Caco-2 (cell line): ENCODE measurements at regions not wholly inside any gene's neighbourhood (a gene's known extent, or its start where the extent isn't known, plus 50 kb on each side); places are given as distances from the start of the nearest gene placed in this dataset.

Experiments used
- BruUV-seq: library from RNA; stranded (reverse); fragments of 400-500 nt; replicated peaks from 2 replicates; lab custom pipeline; 2021; lab: Mats Ljungman, UMichigan
- CTCF ChIA-PET: fragments of 300-600 bp; sonication (Branson Sonifier 250); formaldehyde crosslinking; loops from one replicate; lab custom pipeline; 2022; ENCODE audit warnings: antibody characterized with exemption; lab: Charles Lee
- POLR2A ChIA-PET: fragments of 300-600 bp; sonication (Branson Sonifier 250); formaldehyde crosslinking; loops from one replicate; lab custom pipeline; 2022; ENCODE audit warnings: antibody characterized with exemption; lab: Charles Lee
- DNase-seq, 2 experiments: peaks; one replicate each; pipeline versions ENCODE4 v3.0.0 to v3.0.0-alpha.2; 2020 to 2022
- H3K27me3 ChIP-seq: replicated peaks from 2 replicates; pipeline ENCODE4 v1.6.0; 2011; ENCODE audit warnings: low read length; ENCODE audit not compliant: control insufficient read depth, insufficient read depth
- H3K36me3 ChIP-seq: 2 replicates; pipeline ENCODE4 v1.5.1; 2011; ENCODE audit warnings: low read length; ENCODE audit not compliant: control insufficient read depth, insufficient read depth
- H3K4me1 ChIP-seq: fragments of 250-450 bp; sonication (Bioruptor Pico); 2 replicates; pipeline ENCODE4 v1.5.1; 2020; ENCODE audit warnings: mild to moderate bottlenecking
- H3K4me3 ChIP-seq: 2 replicates; pipeline ENCODE4 v1.5.1; 2011; ENCODE audit warnings: low read depth, mild to moderate bottlenecking, control low read depth, low read length
- H3K9me3 ChIP-seq: fragments of 250-450 bp; sonication (Bioruptor Pico); 2 replicates; pipeline ENCODE4 v1.5.1; 2020; ENCODE audit warnings: mild to moderate bottlenecking, moderate library complexity
- H3K27ac Mint-ChIP-seq: one replicate; pipeline ENCODE4 v1.8.0; 2022; ENCODE audit warnings: mixed read lengths; ENCODE audit not compliant: unreplicated experiment
- H3K27me3 Mint-ChIP-seq: one replicate; pipeline ENCODE4 v1.8.0; 2022; ENCODE audit warnings: mixed read lengths; ENCODE audit not compliant: insufficient read depth, unreplicated experiment
- H3K36me3 Mint-ChIP-seq: one replicate; pipeline ENCODE4 v1.8.0; 2022; ENCODE audit warnings: mild to moderate bottlenecking, mixed read lengths; ENCODE audit not compliant: insufficient read depth, unreplicated experiment
- H3K4me1 Mint-ChIP-seq: one replicate; pipeline ENCODE4 v1.8.0; 2022; ENCODE audit warnings: low read depth, mixed read lengths; ENCODE audit not compliant: unreplicated experiment
- H3K4me3 Mint-ChIP-seq: one replicate; pipeline ENCODE4 v1.8.0; 2022; ENCODE audit warnings: mild to moderate bottlenecking, moderate library complexity, mixed read lengths; ENCODE audit not compliant: unreplicated experiment
- H3K9me3 Mint-ChIP-seq: one replicate; pipeline ENCODE4 v1.8.0; 2022; ENCODE audit warnings: mixed read lengths; ENCODE audit not compliant: unreplicated experiment
- intact Hi-C: fragments of 100-400 bp; cut with micrococcal nuclease; formaldehyde crosslinking; loops from one replicate; pipeline ENCODE4 v1.10.0; 2022; ENCODE audit not compliant: unreplicated experiment
- TF ChIP-seq, protein P1 (sequence below), 2 experiments: fragments of 200-600 bp in 1 of 2; IDR thresholded peaks; 1 replicate in 1 of 2; 2 replicates in 1 of 2; pipeline versions ENCODE4 v1.5.1 to v1.8.0; 2011 to 2022; ENCODE audit warnings: antibody characterized with exemption in 1 of 2, control low read depth in 1 of 2, inconsistent platforms in 1 of 2, low read depth in 1 of 2, low read length in 1 of 2, mild to moderate bottlenecking in 1 of 2, moderate library complexity in 1 of 2; ENCODE audit not compliant: insufficient read depth in 1 of 2, severe bottlenecking in 1 of 2, unreplicated experiment in 1 of 2

DNA sequence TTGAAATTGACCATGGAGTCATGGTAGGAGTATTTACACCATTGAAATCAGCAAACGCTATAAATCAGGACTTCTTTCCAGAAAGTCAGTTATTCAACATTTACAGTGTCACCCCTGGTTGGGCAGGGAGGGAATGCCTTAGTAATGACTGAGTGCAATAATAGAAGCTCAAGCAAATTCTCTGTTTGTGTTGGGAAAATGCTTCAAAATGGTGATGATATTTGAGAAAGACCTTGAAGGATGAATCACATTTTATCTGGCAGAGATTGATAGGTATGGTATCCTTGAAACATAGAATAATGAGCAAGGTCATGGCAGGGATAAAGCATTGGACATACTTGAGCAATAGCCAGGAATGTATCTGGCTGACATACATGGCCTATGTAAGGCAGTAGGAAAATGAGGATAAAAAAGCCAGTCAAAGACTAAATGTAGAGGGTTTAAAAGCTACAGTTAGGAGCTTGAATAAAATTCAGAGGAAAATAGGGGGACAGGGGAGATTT, 248.7 kb downstream of the FMR1NB start:
- H3K4me1 Mint-ChIP-seq, result no peaks in the 10 kb centered on the region
- H3K27ac Mint-ChIP-seq, result no peak overlapping the region

DNA sequence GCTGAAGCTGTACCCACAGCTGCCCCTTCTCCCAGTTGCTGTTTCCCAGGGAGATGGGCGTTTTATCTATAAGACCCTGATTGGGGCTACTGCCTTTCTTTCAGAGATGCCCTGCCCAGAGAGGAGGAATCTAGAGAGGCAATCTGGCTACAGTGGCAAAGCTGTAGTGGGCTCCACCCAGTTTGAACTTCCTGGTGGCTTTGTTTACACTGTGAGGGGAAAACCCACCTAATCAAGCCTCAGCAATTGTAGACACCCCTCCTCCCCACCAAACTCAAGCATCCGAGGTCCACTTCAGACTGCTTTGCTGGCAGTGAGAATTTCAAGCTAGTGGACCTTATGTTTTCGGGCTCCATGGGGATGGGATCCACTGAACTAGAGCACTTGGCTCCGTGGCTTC, 240.4 kb upstream of the AFF2 start:
- CTCF ChIA-PET, result no interaction called here
- H3K36me3 ChIP-seq, result no peaks in the 10 kb centered on the region
- intact Hi-C loops, result no loop called here
- H3K9me3 ChIP-seq, result no peaks in the 10 kb centered on the region
- POLR2A ChIA-PET, result no interaction called here
- Mint-ChIP-seq H3K27ac (no peak overlapping the region), H3K36me3 (no peaks in the 10 kb centered on the region), H3K27me3 (no peaks in the 10 kb centered on the region), H3K4me1 (no peaks in the 10 kb centered on the region), H3K4me3 (no peak overlapping the region), H3K9me3 (no peaks in the 10 kb centered on the region)
- TF ChIP-seq, protein P1, sequence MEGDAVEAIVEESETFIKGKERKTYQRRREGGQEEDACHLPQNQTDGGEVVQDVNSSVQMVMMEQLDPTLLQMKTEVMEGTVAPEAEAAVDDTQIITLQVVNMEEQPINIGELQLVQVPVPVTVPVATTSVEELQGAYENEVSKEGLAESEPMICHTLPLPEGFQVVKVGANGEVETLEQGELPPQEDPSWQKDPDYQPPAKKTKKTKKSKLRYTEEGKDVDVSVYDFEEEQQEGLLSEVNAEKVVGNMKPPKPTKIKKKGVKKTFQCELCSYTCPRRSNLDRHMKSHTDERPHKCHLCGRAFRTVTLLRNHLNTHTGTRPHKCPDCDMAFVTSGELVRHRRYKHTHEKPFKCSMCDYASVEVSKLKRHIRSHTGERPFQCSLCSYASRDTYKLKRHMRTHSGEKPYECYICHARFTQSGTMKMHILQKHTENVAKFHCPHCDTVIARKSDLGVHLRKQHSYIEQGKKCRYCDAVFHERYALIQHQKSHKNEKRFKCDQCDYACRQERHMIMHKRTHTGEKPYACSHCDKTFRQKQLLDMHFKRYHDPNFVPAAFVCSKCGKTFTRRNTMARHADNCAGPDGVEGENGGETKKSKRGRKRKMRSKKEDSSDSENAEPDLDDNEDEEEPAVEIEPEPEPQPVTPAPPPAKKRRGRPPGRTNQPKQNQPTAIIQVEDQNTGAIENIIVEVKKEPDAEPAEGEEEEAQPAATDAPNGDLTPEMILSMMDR (IDR thresholded peaks at IDR 0.05; ENCODE audit: insufficient read depth in 1 of 2, low read depth in 1 of 2, low read length in 1 of 2, severe bottlenecking in 1 of 2, unreplicated experiment in 1 of 2), result no peak
- no peak overlapping the region for H3K4me3 ChIP-seq
- no peak for DNase-seq
- H3K4me1 ChIP-seq, result no peaks in the 10 kb centered on the region
- BruUV-seq, result no TSS peak
- H3K27me3 ChIP-seq, result no peaks in the 10 kb centered on the region

More for the DNA sequence above, 248.7 kb downstream of the FMR1NB start:
- no peaks in the 10 kb centered on the region for H3K9me3 ChIP-seq
- no peak overlapping the region for H3K4me3 Mint-ChIP-seq
- no peak overlapping the region for H3K4me3 ChIP-seq
- H3K9me3 Mint-ChIP-seq, result no peaks in the 10 kb centered on the region
- POLR2A ChIA-PET, result no interaction called here
- TF ChIP-seq, protein P1 (IDR thresholded peaks at IDR 0.05; ENCODE audit: insufficient read depth in 1 of 2, low read depth in 1 of 2, low read length in 1 of 2, severe bottlenecking in 1 of 2, unreplicated experiment in 1 of 2), result no peak
- intact Hi-C loops, result no loop called here
- CTCF ChIA-PET, result no interaction called here
- H3K36me3 ChIP-seq, result no peaks in the 10 kb centered on the region
- H3K4me1 ChIP-seq, result no peaks in the 10 kb centered on the region
- no peaks in the 10 kb centered on the region for H3K27me3 ChIP-seq
- H3K36me3 Mint-ChIP-seq, result no peaks in the 10 kb centered on the region
- no peak for DNase-seq
- BruUV-seq, result no TSS peak
- no peaks in the 10 kb centered on the region for H3K27me3 Mint-ChIP-seq

DNA sequence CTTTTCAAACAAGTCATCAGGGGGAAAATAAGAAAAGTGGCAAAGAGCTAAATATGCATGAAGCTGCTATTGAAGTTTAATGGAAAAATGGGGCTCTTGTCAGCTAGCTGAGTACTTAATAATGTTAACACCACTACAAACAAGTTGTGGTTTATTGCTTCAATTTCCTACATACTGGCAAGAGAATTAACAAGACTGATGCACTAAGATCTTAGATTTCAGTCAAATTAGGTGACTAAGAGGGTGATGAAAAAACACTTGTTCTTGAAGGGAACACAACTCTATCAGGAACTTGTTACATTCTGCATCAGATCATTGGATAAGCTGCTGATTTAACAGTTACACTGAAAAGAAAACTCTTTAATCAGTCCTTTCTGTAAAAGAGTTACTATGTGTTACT, 234.6 kb upstream of the AFF2 start:
- POLR2A ChIA-PET, result no interaction called here
- no peaks in the 10 kb centered on the region for H3K27me3 Mint-ChIP-seq
- H3K36me3 Mint-ChIP-seq, result no peaks in the 10 kb centered on the region
- no TSS peak for BruUV-seq
- CTCF ChIA-PET, result no interaction called here
- no peak overlapping the region for H3K27ac Mint-ChIP-seq
- Histone ChIP-seq H3K4me1 (no peaks in the 10 kb centered on the region), H3K9me3 (no peaks in the 10 kb centered on the region), H3K27me3 (no peaks in the 10 kb centered on the region), H3K4me3 (no peak overlapping the region), H3K36me3 (no peaks in the 10 kb centered on the region)
- H3K4me3 Mint-ChIP-seq, result no peak overlapping the region
- no peak for DNase-seq
- TF ChIP-seq, protein P1 (IDR thresholded peaks at IDR 0.05; ENCODE audit: insufficient read depth in 1 of 2, low read depth in 1 of 2, low read length in 1 of 2, severe bottlenecking in 1 of 2, unreplicated experiment in 1 of 2), result no peak
- intact Hi-C loops, result no loop called here
- H3K9me3 Mint-ChIP-seq, result no peaks in the 10 kb centered on the region
- no peaks in the 10 kb centered on the region for H3K4me1 Mint-ChIP-seq
